ENCODE measurements at regions not wholly inside any gene's neighbourhood (a gene's known extent, or its start where the extent isn't known, plus 50 kb on each side); places are given as distances from the start of the nearest gene placed in this dataset.
"Not testable (repeated sequence)": the region's sequence is repeated elsewhere in the genome, so short reads cannot be mapped to it uniquely, and the experiment has no call there.

DNA sequence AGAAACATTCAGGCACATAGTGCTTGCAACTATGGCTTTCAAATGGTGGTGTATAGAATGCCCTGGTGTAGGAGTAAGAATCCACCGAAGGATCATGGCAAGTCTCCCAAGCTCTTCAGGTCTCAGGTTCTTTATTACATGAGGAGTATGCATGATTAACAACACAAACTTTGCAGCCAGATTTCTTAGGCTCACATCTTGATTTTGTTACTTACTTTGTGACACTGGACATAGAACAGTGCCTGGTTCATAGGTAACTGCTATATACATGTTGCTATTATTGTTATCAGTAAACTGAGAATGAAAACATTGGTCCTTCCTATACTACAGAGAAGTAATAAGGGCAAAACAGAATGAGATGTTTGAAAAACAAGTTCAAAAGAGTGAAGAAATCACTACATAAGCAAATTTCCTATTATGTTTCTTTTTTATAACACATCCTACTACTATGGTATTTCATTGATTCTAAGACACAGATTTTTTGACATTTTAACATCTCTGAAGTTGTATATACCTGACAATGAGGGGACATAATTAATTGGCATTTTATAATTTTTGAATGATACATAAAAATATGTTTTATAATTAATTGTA, 284.9 kb downstream of the C1D start:
- Histone ChIP-seq H3K36me3 (ENCODE audit: low read depth) (no peaks in the 10 kb centered on the region), H3K9me3 (ENCODE audit: severe bottlenecking) (no peaks in the 10 kb centered on the region), H3K27ac (ENCODE audit: poor library complexity, severe bottlenecking) (no peak overlapping the region), H3K4me3 (ENCODE audit: severe bottlenecking) (no peak overlapping the region), H3K4me1 (ENCODE audit: insufficient read depth, poor library complexity, severe bottlenecking) (no peaks in the 10 kb centered on the region), H3K27me3 (ENCODE audit: insufficient read depth, poor library complexity, severe bottlenecking) (no peaks in the 10 kb centered on the region)
- TF ChIP-seq, protein P1, sequence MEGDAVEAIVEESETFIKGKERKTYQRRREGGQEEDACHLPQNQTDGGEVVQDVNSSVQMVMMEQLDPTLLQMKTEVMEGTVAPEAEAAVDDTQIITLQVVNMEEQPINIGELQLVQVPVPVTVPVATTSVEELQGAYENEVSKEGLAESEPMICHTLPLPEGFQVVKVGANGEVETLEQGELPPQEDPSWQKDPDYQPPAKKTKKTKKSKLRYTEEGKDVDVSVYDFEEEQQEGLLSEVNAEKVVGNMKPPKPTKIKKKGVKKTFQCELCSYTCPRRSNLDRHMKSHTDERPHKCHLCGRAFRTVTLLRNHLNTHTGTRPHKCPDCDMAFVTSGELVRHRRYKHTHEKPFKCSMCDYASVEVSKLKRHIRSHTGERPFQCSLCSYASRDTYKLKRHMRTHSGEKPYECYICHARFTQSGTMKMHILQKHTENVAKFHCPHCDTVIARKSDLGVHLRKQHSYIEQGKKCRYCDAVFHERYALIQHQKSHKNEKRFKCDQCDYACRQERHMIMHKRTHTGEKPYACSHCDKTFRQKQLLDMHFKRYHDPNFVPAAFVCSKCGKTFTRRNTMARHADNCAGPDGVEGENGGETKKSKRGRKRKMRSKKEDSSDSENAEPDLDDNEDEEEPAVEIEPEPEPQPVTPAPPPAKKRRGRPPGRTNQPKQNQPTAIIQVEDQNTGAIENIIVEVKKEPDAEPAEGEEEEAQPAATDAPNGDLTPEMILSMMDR (IDR thresholded peaks at IDR 0.05; ENCODE audit: poor library complexity, severe bottlenecking) = no peak
- DNase-seq (ENCODE audit: low spot score) = no peak
- ATAC-seq (ENCODE audit: low read depth) = no peak

DNA sequence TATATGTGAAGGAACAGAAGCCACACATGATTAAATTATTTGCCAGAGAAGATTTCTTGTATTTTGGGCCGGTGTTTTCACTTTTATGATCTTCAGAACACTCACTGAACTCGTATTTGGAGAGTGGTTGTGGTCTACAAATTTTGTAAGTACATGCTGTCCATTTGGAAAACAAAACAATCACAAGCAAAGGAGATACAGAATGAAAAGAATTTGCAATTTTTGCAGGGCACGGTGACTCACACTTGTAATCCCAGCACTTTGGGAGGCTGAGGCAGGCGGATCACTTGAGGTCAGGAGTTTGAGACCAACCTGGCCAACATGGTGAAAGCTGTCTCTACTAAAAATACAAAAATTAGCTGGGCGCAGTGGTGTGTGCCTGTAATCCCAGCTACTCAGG, 282.0 kb downstream of the C1D start:
- not testable (repeated sequence) for H3K27me3 ChIP-seq (ENCODE audit: insufficient read depth, poor library complexity, severe bottlenecking); H3K4me3 ChIP-seq (ENCODE audit: severe bottlenecking); DNase-seq (ENCODE audit: low spot score); H3K9me3 ChIP-seq (ENCODE audit: severe bottlenecking); H3K36me3 ChIP-seq (ENCODE audit: low read depth); H3K27ac ChIP-seq (ENCODE audit: poor library complexity, severe bottlenecking); ATAC-seq (ENCODE audit: low read depth); H3K4me1 ChIP-seq (ENCODE audit: insufficient read depth, poor library complexity, severe bottlenecking)

DNA sequence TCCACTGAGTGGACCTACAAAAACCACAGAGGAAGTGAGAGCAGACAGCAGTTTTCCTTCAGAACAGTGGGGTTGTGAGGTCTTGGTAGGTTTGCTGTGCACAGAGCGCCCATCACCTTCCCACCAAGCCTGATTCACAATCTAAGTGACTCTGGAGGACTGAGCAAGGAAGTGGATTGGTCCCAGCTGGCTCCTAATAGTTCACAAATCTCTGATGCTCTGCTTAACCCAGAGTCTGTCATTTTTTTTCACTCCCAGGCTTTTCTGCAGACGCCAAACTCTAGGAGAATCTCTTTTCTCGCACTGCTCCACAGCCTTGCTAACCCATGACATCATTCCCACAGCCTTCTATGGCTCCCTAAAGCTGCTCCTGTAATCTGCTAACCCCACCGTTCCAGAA, 280.4 kb downstream of the C1D start:
- no peaks in the 10 kb centered on the region for H3K27me3 ChIP-seq (ENCODE audit: insufficient read depth, poor library complexity, severe bottlenecking)
- ATAC-seq (ENCODE audit: low read depth) (no peak), DNase-seq (ENCODE audit: low spot score) (no peak)
- H3K9me3 ChIP-seq (ENCODE audit: severe bottlenecking) = no peaks in the 10 kb centered on the region
- TF ChIP-seq, protein P1 (IDR thresholded peaks at IDR 0.05; ENCODE audit: poor library complexity, severe bottlenecking) = no peak
- H3K36me3 ChIP-seq (ENCODE audit: low read depth) = no peaks in the 10 kb centered on the region
- H3K27ac ChIP-seq (ENCODE audit: poor library complexity, severe bottlenecking) = no peak overlapping the region
- no peaks in the 10 kb centered on the region for H3K4me1 ChIP-seq (ENCODE audit: insufficient read depth, poor library complexity, severe bottlenecking)
- H3K4me3 ChIP-seq (ENCODE audit: severe bottlenecking) = no peak overlapping the region

DNA sequence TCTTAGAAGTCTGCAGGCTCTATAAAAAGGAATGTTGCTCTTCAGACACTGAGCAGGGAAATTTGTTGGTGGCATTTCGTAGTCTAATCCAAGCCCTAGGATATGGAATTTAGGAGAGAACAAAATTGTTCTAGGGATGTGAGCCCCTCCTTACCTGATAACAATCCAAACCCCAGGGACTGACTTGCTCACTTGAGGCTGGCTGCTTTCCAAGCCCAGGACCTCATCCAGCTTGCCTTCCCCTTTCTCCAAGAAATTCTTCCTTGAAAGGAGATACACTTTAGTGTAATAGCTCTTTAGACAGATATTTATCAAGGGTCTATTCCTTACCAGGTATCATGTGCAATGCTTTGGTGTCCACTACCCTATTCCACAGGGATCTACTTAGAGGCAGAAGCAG, 279.8 kb downstream of the C1D start:
- no peak for DNase-seq (ENCODE audit: low spot score)
- Histone ChIP-seq H3K9me3 (ENCODE audit: severe bottlenecking) (no peaks in the 10 kb centered on the region), H3K4me1 (ENCODE audit: insufficient read depth, poor library complexity, severe bottlenecking) (no peaks in the 10 kb centered on the region), H3K4me3 (ENCODE audit: severe bottlenecking) (no peak overlapping the region), H3K27ac (ENCODE audit: poor library complexity, severe bottlenecking) (no peak overlapping the region), H3K36me3 (ENCODE audit: low read depth) (no peaks in the 10 kb centered on the region), H3K27me3 (ENCODE audit: insufficient read depth, poor library complexity, severe bottlenecking) (no peaks in the 10 kb centered on the region)
- TF ChIP-seq, protein P1 (IDR thresholded peaks at IDR 0.05; ENCODE audit: poor library complexity, severe bottlenecking) = no peak
- ATAC-seq (ENCODE audit: low read depth) = no peak

DNA sequence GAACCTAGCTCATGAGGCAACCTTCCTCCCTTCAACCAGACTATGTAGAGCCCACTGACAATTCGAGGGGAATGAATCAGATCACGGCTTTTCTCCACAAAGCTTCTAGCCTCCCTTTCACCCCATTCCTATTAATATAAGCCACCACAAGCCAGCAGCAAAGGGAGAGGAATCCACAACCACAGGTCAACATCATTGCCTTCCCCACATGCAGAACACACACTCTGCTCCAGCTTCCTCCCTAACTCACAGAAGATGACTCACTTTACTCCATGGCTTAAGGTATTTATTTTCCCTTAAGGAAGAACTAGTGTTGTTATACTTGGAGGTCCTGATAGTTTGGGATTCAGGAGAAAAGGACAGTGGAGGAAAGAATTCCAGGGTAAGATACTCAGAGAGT, 272.2 kb downstream of the C1D start:
- no peak overlapping the region for H3K27ac ChIP-seq (ENCODE audit: poor library complexity, severe bottlenecking)
- H3K27me3 ChIP-seq (ENCODE audit: insufficient read depth, poor library complexity, severe bottlenecking) = no peaks in the 10 kb centered on the region
- ATAC-seq (ENCODE audit: low read depth) = no peak
- H3K9me3 ChIP-seq (ENCODE audit: severe bottlenecking) = no peaks in the 10 kb centered on the region
- H3K4me1 ChIP-seq (ENCODE audit: insufficient read depth, poor library complexity, severe bottlenecking) = no peaks in the 10 kb centered on the region
- DNase-seq (ENCODE audit: low spot score) = no peak
- H3K4me3 ChIP-seq (ENCODE audit: severe bottlenecking) = no peak overlapping the region
- H3K36me3 ChIP-seq (ENCODE audit: low read depth) = no peaks in the 10 kb centered on the region
- TF ChIP-seq, protein P1 (IDR thresholded peaks at IDR 0.05; ENCODE audit: poor library complexity, severe bottlenecking) = no peak

Measured in RWPE2 (cell line).